Endothelial cell of umbilical vein (primary cell): ENCODE measurements at regions not wholly inside any gene's neighbourhood (a gene's known extent, or its start where the extent isn't known, plus 50 kb on each side); places are given as distances from the start of the nearest gene placed in this dataset.

ENCODE experiments used
- BruUV-seq: library from RNA; stranded (reverse); fragments of 400-500 nt; replicated peaks from 2 replicates; lab custom pipeline; 2021; lab: Mats Ljungman, UMichigan
- CTCF ChIA-PET: fragments of 300-600, 350-600 bp; sonication (Branson Sonifier 250); formaldehyde crosslinking; loops from one replicate; lab custom pipeline; 2021; ENCODE audit warnings: antibody characterized with exemption, inconsistent platforms; lab: Charles Lee
- POLR2A ChIA-PET: fragments of 300-600, 350-600 bp; sonication (Branson Sonifier 250); formaldehyde crosslinking; loops from one replicate; lab custom pipeline; 2021; ENCODE audit warnings: antibody characterized with exemption, inconsistent platforms; lab: Charles Lee
- DNase-seq: peaks from one replicate; pipeline ENCODE4 v3.0.0-alpha.2; 2011; ENCODE audit warnings: low read depth, low spot score
- FAIRE-seq: peaks from 2 replicates; lab custom pipeline; 2011; peaks lifted over from hg19 to GRCh38; lab: Jason Lieb, UNC
- H2AFZ ChIP-seq: 2 replicates; pipeline ENCODE4 v1.6.0; 2012; ENCODE audit warnings: low read depth, low read length, control low read depth, inconsistent platforms
- H3K27ac ChIP-seq: 2 replicates; pipeline ENCODE4 v1.5.1; 2011; ENCODE audit warnings: low read depth, mild to moderate bottlenecking, control low read depth, low read length, moderate library complexity; ENCODE audit not compliant: insufficient read depth
- H3K27me3 ChIP-seq, 2 experiments: 2 replicates each; pipeline versions ENCODE4 v1.6.0 to v1.6.1; 2011; ENCODE audit warnings: low read length in 2 of 2, mixed read lengths in 1 of 2; ENCODE audit not compliant: control insufficient read depth in 2 of 2, insufficient read depth in 2 of 2
- H3K36me3 ChIP-seq, 2 experiments: 2 replicates in 1 of 2; 3 replicates in 1 of 2; pipeline ENCODE4 v1.5.1; 2011; ENCODE audit warnings: low read length in 2 of 2, mild to moderate bottlenecking in 1 of 2, moderate library complexity in 1 of 2; ENCODE audit not compliant: control insufficient read depth in 2 of 2, insufficient read depth in 2 of 2; ENCODE audit errors: extremely low read depth in 1 of 2
- H3K4me1 ChIP-seq: 3 replicates; pipeline ENCODE4 v1.5.1; 2011; ENCODE audit warnings: mild to moderate bottlenecking, low read length; ENCODE audit not compliant: control insufficient read depth, insufficient read depth; ENCODE audit errors: extremely low read depth
- H3K4me2 ChIP-seq: 2 replicates; pipeline ENCODE4 v1.6.1; 2011; ENCODE audit warnings: low read length, control low read depth, mixed read lengths; ENCODE audit not compliant: insufficient read depth
- H3K4me3 ChIP-seq, 3 experiments: fragments of 200-600 bp in 1 of 3; sonication (generic), shearing (Covaris generic) in 1 of 3; replicated peaks in 1 of 3; 2 replicates each; pipeline ENCODE4 v1.5.1; 2011 to 2016; ENCODE audit warnings: control low read depth in 3 of 3, low read length in 3 of 3, mild to moderate bottlenecking in 2 of 3, inconsistent platforms in 1 of 3, low read depth in 1 of 3, moderate library complexity in 1 of 3; ENCODE audit not compliant: insufficient read depth in 1 of 3
- H3K79me2 ChIP-seq: 2 replicates; pipeline ENCODE4 v1.6.0; 2012; ENCODE audit warnings: low read length, inconsistent platforms; ENCODE audit not compliant: control insufficient read depth, insufficient read depth
- H3K9ac ChIP-seq: replicated peaks from 2 replicates; pipeline ENCODE3; 2011; ENCODE audit warnings: low read length, control low read depth; ENCODE audit not compliant: insufficient read depth; ENCODE audit errors: extremely low read depth
- H3K9me1 ChIP-seq: replicated peaks from 3 replicates; pipeline ENCODE4 v1.6.0; 2011; ENCODE audit warnings: mild to moderate bottlenecking, low read length; ENCODE audit not compliant: control insufficient read depth, insufficient read depth; ENCODE audit errors: extremely low read depth
- H3K9me3 ChIP-seq: replicated peaks from 2 replicates; pipeline ENCODE4 v1.5.1; 2012; ENCODE audit warnings: low read length, inconsistent platforms; ENCODE audit not compliant: control insufficient read depth, insufficient read depth
- H4K20me1 ChIP-seq: replicated peaks from 2 replicates; pipeline ENCODE3; 2011; ENCODE audit warnings: mild to moderate bottlenecking, low read length; ENCODE audit not compliant: control insufficient read depth, insufficient read depth; ENCODE audit errors: extremely low read depth
- CTCF ChIP-seq, 2 donors: IDR thresholded peaks; 1 replicate in 1 of 2; 2 replicates in 1 of 2; pipeline ENCODE4 v1.5.1; 2011; ENCODE audit warnings: low read length in 2 of 2, mild to moderate bottlenecking in 2 of 2, moderate library complexity in 2 of 2, control low read depth in 1 of 2, inconsistent platforms in 1 of 2, low read depth in 1 of 2; ENCODE audit not compliant: insufficient read depth in 1 of 2; ENCODE audit errors: extremely low read depth in 1 of 2
- EZH2 ChIP-seq: IDR thresholded peaks from 2 replicates; pipeline ENCODE4 v1.6.1; 2012; ENCODE audit warnings: borderline replicate concordance, low read depth, mild to moderate bottlenecking, moderate library complexity, low read length, inconsistent platforms; ENCODE audit not compliant: severe bottlenecking
- FOS ChIP-seq: IDR thresholded peaks from 2 replicates; pipeline ENCODE4 v1.6.1; 2011; ENCODE audit warnings: mild to moderate bottlenecking, low read length, moderate library complexity, borderline replicate concordance; ENCODE audit not compliant: insufficient read depth
- GATA2 ChIP-seq: IDR thresholded peaks from 2 replicates; pipeline ENCODE4 v1.7.0; 2011; ENCODE audit warnings: low read depth, mild to moderate bottlenecking, moderate library complexity, mixed read lengths, low read length; ENCODE audit not compliant: insufficient read length, insufficient read depth
- JUN ChIP-seq: IDR thresholded peaks from 2 replicates; pipeline ENCODE4 v1.6.1; 2011; ENCODE audit warnings: borderline replicate concordance, low read depth; ENCODE audit not compliant: insufficient read length, insufficient read depth
- MAX ChIP-seq: IDR thresholded peaks from 2 replicates; pipeline ENCODE4 v1.6.1; 2011; ENCODE audit not compliant: insufficient read depth, insufficient read length
- MYC ChIP-seq: IDR thresholded peaks from one replicate; pipeline ENCODE4 v1.6.1; 2011; ENCODE audit warnings: mild to moderate bottlenecking, low read depth, low read length
- POLR2A ChIP-seq: IDR thresholded peaks from 2 replicates; pipeline ENCODE4 v1.6.1; 2012; ENCODE audit warnings: low read depth, mild to moderate bottlenecking, control low read depth, low read length
- POLR2AphosphoS5 ChIP-seq: IDR thresholded peaks from 2 replicates; pipeline ENCODE4 v1.6.1; 2012; ENCODE audit warnings: low read depth, mild to moderate bottlenecking, control low read depth, low read length, moderate library complexity; ENCODE audit not compliant: insufficient read depth
- dilution Hi-C: fragments of 300-500 bp; cut with MboI; formaldehyde crosslinking; loops from one replicate; pipeline ENCODE4 v1.15.0; 2019; ENCODE audit warnings: low sequenced_read_pairs; ENCODE audit not compliant: extremely low pct_ligation_motif_present
- intact Hi-C: fragments of 100-400 bp; cut with micrococcal nuclease; formaldehyde crosslinking; loops from one replicate; pipeline ENCODE4 v1.10.0; 2022

DNA sequence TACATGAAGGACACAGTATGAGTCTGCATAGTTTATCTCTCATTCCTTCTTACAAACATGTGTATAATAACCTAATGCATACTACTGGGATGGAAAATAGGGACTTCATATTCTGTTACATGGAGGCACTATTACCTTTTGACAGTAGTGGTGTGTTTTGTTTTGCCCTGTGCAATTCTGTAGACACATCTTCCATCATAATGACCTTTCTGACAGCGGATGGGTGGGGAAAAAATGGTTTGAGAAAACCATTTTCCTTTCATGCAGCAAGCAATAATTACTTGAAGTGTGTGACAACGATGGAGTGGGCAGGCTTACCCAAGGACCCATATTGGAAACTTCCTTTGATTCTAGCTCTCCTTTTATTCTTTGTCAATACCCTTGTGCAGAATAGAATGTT is 153.6 kb upstream of the ONECUT1 start:
- POLR2A ChIA-PET: no interaction called here
- no peak overlapping the region for H3K27ac ChIP-seq
- intact Hi-C loops: no loop called here

More for the DNA sequence above, 153.6 kb upstream of the ONECUT1 start:
- Histone ChIP-seq H3K4me2 (no peak overlapping the region), H3K9me3 (no peaks in the 10 kb centered on the region), H3K4me3 (no peak overlapping the region), H4K20me1 (no peaks in the 10 kb centered on the region), H3K9ac (no peak overlapping the region), H3K4me1 (no peaks in the 10 kb centered on the region), H3K9me1 (no peaks in the 10 kb centered on the region), H3K79me2 (no peaks in the 10 kb centered on the region), H3K27me3 (no peaks in the 10 kb centered on the region), H2AFZ (no peak overlapping the region), H3K36me3 (no peaks in the 10 kb centered on the region)
- DNase-seq: no peak
- BruUV-seq: no TSS peak
- dilution Hi-C loops: no loop called here
- no peak for TF ChIP-seq FOS
- no peak for TF ChIP-seq JUN
- no peak for TF ChIP-seq CTCF (IDR thresholded peaks at IDR 0.05; ENCODE audit: extremely low read depth in 1 of 2, insufficient read depth in 1 of 2, low read depth in 1 of 2, low read length in 2 of 2)
- TF ChIP-seq POLR2AphosphoS5: no peak
- TF ChIP-seq EZH2: no peak
- no peak for TF ChIP-seq GATA2
- TF ChIP-seq MAX: no peak
- no peak for TF ChIP-seq MYC
- no peak for TF ChIP-seq POLR2A
- CTCF ChIA-PET: no interaction called here
- no peak for FAIRE-seq
